WTC11 (cell line): ENCODE measurements at regions not wholly inside any gene's neighbourhood (a gene's known extent, or its start where the extent isn't known, plus 50 kb on each side); places are given as distances from the start of the nearest gene placed in this dataset.

Experiments used
- CTCF ChIP-seq: fragments of 200-600 bp; IDR thresholded peaks from 2 replicates; pipeline ENCODE4 v1.8.0; 2022; ENCODE audit warnings: antibody characterized with exemption
- E2F1 ChIP-seq: sonication (generic); formaldehyde crosslinking; IDR thresholded peaks from 2 replicates; pipeline ENCODE4 v1.8.0; 2022; ENCODE audit warnings: mild to moderate bottlenecking, missing genetic modification reagents
- ETV6 ChIP-seq: sonication (generic); formaldehyde crosslinking; IDR thresholded peaks from 2 replicates; pipeline ENCODE4 v1.8.1; 2022; ENCODE audit warnings: mild to moderate bottlenecking, missing genetic modification reagents
- NR3C1 ChIP-seq: sonication (generic); formaldehyde crosslinking; conservative IDR thresholded peaks from 2 replicates; pipeline ENCODE4 v1.8.1; 2023; ENCODE audit warnings: low read depth, mild to moderate bottlenecking, missing genetic modification reagents
- ZBTB21 ChIP-seq: sonication (generic); formaldehyde crosslinking; IDR thresholded peaks from 2 replicates; pipeline ENCODE4 v1.8.1; 2023; ENCODE audit warnings: mild to moderate bottlenecking, missing genetic modification reagents, borderline replicate concordance
- TF ChIP-seq, protein P1 (sequence below): sonication (generic); formaldehyde crosslinking; IDR thresholded peaks from 2 replicates; pipeline ENCODE4 v1.8.1; 2022; ENCODE audit warnings: low read depth, mild to moderate bottlenecking, moderate library complexity, missing genetic modification reagents, borderline replicate concordance
- TF ChIP-seq, protein P2 (sequence below): sonication (generic); formaldehyde crosslinking; IDR thresholded peaks from 2 replicates; pipeline ENCODE4 v1.8.1; 2023; ENCODE audit warnings: mild to moderate bottlenecking, missing genetic modification reagents, moderate library complexity
- TF ChIP-seq, protein P3 (sequence below): sonication (generic); formaldehyde crosslinking; IDR thresholded peaks from 2 replicates; pipeline ENCODE4 v1.8.1; 2023; ENCODE audit warnings: mild to moderate bottlenecking, missing genetic modification reagents, moderate library complexity

DNA sequence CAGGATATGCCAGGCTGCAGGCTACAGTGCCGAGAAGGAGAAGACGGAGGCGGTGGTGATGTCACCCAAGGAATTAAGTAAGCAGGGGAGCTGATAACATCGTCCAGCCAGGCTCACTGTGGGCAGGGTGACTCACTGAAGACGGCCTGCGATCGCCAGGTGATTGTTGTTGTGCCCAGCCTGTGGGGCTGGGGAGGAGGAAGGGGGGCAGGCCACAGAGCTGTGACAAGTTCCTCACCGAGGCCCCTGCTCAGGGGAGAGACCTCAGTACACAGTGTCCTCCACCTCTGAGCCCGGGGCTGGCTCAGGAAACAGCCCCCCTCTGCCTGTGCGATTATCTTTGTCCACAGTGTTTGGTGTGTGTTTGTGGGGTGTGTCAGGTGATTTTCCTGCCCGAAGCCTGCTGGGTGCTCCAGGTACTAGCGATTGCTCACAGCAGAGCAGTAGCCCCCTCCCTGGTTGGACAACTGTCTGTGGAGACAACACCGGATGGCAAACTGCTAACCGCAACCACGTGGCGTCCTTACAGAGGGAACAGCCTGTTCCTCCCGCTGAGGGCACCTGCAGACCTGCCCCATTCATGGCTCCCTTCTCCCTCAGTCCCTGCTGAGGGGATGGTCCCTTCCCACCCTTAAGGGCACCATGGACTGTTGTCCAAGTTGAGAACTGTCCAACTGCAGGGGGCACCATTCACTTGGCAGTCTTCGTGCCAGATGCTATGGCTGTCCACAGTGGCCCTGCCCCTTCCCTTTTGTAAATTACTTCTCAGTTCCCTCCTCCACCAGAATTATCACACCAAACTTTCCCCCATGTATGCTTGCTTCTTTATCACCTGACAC, 95.1 kb downstream of the ZFP36L2 start:
- TF ChIP-seq NR3C1 (CRISPR knock-in tag) (no peak), CTCF (no peak), ZBTB21 (CRISPR knock-in tag) (no peak), E2F1 (CRISPR knock-in tag) (no peak), ETV6 (CRISPR knock-in tag) (no peak)
- TF ChIP-seq, protein P1, sequence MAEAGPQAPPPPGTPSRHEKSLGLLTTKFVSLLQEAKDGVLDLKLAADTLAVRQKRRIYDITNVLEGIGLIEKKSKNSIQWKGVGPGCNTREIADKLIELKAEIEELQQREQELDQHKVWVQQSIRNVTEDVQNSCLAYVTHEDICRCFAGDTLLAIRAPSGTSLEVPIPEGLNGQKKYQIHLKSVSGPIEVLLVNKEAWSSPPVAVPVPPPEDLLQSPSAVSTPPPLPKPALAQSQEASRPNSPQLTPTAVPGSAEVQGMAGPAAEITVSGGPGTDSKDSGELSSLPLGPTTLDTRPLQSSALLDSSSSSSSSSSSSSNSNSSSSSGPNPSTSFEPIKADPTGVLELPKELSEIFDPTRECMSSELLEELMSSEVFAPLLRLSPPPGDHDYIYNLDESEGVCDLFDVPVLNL (CRISPR knock-in tag) = no peak
- TF ChIP-seq, protein P2, sequence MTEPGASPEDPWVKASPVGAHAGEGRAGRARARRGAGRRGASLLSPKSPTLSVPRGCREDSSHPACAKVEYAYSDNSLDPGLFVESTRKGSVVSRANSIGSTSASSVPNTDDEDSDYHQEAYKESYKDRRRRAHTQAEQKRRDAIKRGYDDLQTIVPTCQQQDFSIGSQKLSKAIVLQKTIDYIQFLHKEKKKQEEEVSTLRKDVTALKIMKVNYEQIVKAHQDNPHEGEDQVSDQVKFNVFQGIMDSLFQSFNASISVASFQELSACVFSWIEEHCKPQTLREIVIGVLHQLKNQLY (CRISPR knock-in tag) = no peak
- TF ChIP-seq, protein P3, sequence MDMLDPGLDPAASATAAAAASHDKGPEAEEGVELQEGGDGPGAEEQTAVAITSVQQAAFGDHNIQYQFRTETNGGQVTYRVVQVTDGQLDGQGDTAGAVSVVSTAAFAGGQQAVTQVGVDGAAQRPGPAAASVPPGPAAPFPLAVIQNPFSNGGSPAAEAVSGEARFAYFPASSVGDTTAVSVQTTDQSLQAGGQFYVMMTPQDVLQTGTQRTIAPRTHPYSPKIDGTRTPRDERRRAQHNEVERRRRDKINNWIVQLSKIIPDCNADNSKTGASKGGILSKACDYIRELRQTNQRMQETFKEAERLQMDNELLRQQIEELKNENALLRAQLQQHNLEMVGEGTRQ (CRISPR knock-in tag) = no peak
